ENCODE measurements at regions not wholly inside any gene's neighbourhood (a gene's known extent, or its start where the extent isn't known, plus 50 kb on each side); places are given as distances from the start of the nearest gene placed in this dataset.
"Not testable (repeated sequence)": the region's sequence is repeated elsewhere in the genome, so short reads cannot be mapped to it uniquely, and the experiment has no call there.

DNA sequence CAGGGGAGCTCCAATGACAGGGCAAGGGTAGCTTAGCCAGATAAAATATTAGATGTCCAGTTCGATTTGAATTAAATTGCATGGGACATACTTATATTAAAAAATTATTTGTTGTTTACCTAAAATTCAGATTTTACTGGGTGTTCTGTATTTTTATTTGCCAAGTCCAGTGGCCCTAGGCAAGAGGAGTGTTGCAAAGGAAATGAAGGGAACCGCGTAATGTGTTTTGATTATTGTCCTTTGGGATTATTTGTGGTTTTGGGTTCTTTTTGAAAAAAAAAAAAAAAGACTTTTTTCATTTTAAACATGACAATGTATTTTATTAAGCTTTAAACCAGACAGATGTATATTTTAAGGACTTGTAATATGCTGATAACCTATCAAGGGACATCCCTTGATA, 179.3 kb downstream of the C9orf152 start:
- no peak for DNase-seq

- DNase-seq, result peak in 1 of 2 donors; percentile 1
These were observed 178.5 kb downstream of the C9orf152 start for GRCh38 chr9:110029429-110029955.

- DNase-seq, result no peak
These were observed 177.9 kb downstream of the C9orf152 start for GRCh38 chr9:110029956-110030480.

- DNase-seq, result no peak
These were observed 177.3 kb downstream of the C9orf152 start for GRCh38 chr9:110030632-110031031.

DNA sequence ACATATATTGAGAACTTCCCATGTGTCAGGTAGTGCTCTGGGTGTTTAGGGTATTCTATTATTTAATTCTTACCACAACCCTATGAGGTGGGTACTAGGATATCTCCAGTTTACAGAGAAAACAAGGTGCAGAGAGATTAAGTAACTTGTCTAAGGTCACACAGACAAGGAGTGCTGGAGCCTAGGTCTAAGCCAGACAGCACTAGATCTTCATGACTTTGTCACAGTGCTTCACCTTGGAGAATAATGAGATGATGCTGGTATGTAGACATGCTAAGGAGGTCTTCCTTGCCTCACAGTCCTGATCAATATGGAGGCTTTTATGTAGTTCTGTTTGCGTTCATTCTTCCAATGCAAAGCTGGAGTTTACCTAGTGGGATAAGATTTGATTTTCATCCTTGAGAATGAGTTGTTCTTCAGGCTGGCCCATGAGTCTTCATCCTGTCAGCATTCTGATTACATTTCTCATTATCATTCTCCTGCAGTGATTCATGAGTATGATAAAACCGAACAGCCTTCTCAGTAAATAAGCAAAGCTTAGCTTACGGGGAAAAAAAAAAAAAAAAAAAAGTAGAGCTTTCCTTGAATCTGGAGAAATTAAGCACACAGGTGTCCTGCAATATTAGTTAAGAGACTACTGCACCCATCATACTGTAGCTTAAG, 176.3 kb downstream of the C9orf152 start:
- no peak for DNase-seq

- not testable (repeated sequence) for DNase-seq
These were observed 175.4 kb downstream of the C9orf152 start for GRCh38 chr9:110032532-110032931.

GRCh38 chr9:110033869-110034268, 174.1 kb downstream of the C9orf152 start:
- no peak for DNase-seq

DNA sequence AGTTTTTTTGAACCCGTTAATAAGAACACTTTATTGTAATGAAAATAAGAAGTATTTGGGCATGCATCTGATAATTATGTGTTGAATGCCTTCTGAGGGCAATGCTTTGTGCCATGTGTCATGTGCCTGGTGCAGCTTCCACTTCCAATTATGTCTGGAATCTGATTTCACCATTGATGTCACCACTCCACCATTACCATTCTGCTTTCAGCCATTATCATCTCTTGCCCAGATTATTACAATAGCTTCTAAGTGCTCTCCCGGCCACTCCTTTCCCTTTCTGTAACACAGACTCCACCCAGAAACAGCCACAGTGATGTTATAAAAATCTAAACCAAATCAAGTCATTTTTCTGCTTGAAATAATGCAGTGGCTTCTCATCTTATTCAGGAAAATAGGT, 171.7 kb downstream of the C9orf152 start:
- no peak for DNase-seq

DNA sequence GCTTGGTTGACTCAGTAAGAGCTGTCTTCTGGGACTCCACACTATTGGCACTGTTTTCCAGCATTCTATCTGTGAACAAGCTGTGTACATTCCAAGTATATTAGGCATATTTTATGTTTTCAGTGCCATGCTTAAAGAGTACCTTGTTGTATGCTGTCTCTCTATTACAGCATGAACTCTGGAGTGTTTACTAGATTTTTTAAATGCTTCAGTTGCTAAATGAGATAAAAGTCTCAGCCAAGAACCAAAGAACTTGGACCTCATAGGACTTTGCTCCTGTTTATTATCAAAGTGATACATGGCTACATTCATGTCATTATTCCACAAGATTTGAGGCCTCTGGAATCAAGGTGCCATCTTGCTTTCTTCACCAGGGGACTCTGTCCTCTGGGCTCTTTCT, 167.2 kb downstream of the C9orf152 start:
- DNase-seq, result no peak

- no peak for DNase-seq
These were observed 166.5 kb downstream of the C9orf152 start for GRCh38 chr9:110041452-110041851.

- DNase-seq, result no peak
These were observed 160.6 kb downstream of the C9orf152 start for GRCh38 chr9:110047232-110047954.

GRCh38 chr9:110047955-110048402, 160.0 kb downstream of the C9orf152 start:
- DNase-seq, result no peak

- DNase-seq, result peak; percentile 75 to 83
These were observed 159.5 kb downstream of the C9orf152 start for GRCh38 chr9:110048403-110048975.

- peak in 1 of 2 donors; percentile 5 for DNase-seq
These were observed 158.8 kb downstream of the C9orf152 start for GRCh38 chr9:110048976-110049698.

GRCh38 chr9:110049699-110050450, 158.1 kb downstream of the C9orf152 start:
- peak in 1 of 2 donors; percentile 9 for DNase-seq

DNA sequence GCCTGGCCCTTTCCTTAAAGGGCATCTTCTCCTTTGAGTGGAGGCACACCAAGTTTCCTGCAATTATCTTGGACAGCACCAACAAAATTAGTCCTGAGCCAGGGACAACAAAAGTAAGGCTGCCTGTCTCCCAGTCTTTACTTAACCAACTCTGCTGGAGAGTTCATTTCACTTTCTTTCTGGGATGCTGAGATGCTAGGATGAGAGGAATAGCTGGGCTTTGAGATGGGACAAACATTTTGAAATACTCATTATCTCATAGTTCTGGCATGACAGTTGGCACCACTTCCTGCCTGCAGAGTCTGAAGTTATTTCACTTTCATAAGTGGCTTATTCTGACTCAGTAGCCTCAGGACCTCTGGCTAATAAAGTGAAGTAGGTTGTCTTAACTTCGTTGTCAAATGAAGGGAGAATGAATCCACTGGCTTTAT, 157.0 kb downstream of the C9orf152 start:
- peak in 1 of 2 donors; percentile 20 for DNase-seq

DNA sequence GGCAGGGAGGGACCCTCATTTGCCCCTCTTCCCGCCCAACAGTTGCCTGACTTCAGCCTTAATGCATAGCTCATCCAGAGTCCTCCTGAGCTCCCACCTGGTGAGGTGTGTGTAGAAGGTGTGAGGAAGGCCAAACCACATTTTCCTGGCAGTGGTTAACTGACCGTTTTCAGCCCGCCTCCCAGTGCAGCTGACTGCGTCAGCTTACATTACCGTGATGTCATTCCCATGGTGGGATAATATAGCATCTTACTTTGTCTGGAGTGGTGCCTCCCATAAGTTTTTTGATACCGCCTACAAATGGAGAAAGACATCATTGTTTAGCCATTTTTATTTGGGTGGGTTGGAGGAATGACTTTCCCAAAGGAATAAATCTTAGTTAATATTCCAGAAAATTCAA, 151.9 kb downstream of the C9orf152 start:
- DNase-seq, result no peak

- DNase-seq, result peak; percentile 58 to 59
These were observed 149.5 kb downstream of the C9orf152 start for GRCh38 chr9:110058304-110058953.

DNA sequence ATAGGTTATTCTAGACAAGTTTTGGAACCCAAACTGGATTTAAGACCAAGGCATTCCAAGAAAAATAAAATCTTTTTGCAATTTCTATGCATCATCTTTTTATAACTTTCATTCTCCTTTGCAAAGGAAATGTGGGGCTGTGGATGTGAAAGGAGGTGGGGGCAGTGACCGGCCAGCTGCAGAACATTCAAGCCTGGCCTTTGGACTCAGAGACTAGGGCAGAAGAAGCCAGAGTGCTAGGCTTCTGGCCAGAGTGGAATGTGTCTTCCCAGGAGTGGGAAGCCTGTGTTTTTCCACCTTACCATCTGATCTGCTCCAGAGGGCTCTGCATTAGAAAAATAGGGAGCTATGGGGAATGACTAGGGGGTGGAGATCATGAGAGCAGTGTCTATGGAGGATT, 148.5 kb downstream of the C9orf152 start:
- DNase-seq, result no peak

GRCh38 chr9:110064803-110065202, 143.2 kb downstream of the C9orf152 start:
- peak in 1 of 2 donors; percentile 22 for DNase-seq

DNA sequence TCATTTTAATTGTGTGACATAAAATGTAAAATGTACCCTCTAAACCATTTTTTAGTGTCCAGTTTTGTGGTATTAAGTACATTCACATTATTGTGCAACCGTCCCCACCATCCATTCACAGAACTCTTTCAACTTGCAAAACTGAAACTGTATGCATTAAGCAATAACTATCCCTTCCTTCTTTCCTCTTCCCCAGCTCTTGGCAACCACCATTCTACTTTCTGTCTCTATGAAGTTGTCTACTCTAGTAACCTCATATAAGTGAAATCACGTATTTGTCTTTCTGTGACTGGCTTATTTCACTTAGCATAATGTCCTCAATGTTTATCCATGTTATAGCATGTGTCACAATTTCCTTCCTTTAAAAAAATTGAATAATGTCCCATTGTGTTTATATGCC, 142.4 kb downstream of the C9orf152 start:
- no peak for DNase-seq
